B cell (primary cell): ENCODE measurements at regions not wholly inside any gene's neighbourhood (a gene's known extent, or its start where the extent isn't known, plus 50 kb on each side); places are given as distances from the start of the nearest gene placed in this dataset.

Source experiments
- ATAC-seq: fragments of 200-7000 bp; cut with Tn5 transposase; one replicate; pipeline ENCODE4 v1.10.0; 2021; ENCODE audit warnings: low read depth, mild to moderate bottlenecking, moderate number of reproducible peaks, moderate library complexity
- CTCF ChIA-PET: fragments of 350-600 bp; sonication (Branson Sonifier 250); formaldehyde crosslinking; loops from one replicate; lab custom pipeline; 2021; ENCODE audit warnings: antibody characterized with exemption, inconsistent platforms; lab: Charles Lee
- POLR2A ChIA-PET: fragments of 350-600 bp; sonication (Branson Sonifier 250); formaldehyde crosslinking; loops from one replicate; lab custom pipeline; 2021; ENCODE audit warnings: antibody characterized with exemption; lab: Charles Lee
- DNase-seq: peaks from one replicate; pipeline ENCODE4 v3.0.0; 2013
- H2AFZ ChIP-seq: 2 replicates; pipeline ENCODE4 v1.6.1; 2012; ENCODE audit warnings: mild to moderate bottlenecking, low read depth, low read length; ENCODE audit not compliant: insufficient read depth, poor library complexity, severe bottlenecking
- H3K27ac ChIP-seq, 2 donors: 1 replicate in 1 of 2; 2 replicates in 1 of 2; pipeline ENCODE4 v1.5.1; 2012 to 2013; ENCODE audit warnings: low read length in 2 of 2, mild to moderate bottlenecking in 2 of 2, moderate library complexity in 1 of 2
- H3K27me3 ChIP-seq, 4 experiments: fragments of 200-600 bp in 1 of 4; sonication (generic) in 1 of 4; replicated peaks in 1 of 4; 1 replicate in 2 of 4; 2 replicates in 2 of 4; pipeline versions ENCODE4 v1.6.1 to v1.7.0; 2013 to 2016; ENCODE audit warnings: low read length in 3 of 4, mild to moderate bottlenecking in 2 of 4, mixed read lengths in 1 of 4, moderate library complexity in 1 of 4; ENCODE audit not compliant: insufficient read depth in 4 of 4, control insufficient read depth in 3 of 4; ENCODE audit errors: control extremely low read depth in 1 of 4
- H3K36me3 ChIP-seq, 2 experiments: replicated peaks in 1 of 2; 1 replicate in 1 of 2; 2 replicates in 1 of 2; pipeline versions ENCODE4 v1.6.1 to v1.7.1; 2013; ENCODE audit warnings: low read length in 1 of 2; ENCODE audit not compliant: insufficient read depth in 2 of 2, control insufficient read depth in 1 of 2; ENCODE audit errors: control extremely low read depth in 1 of 2, extremely low read depth in 1 of 2
- H3K4me1 ChIP-seq, 2 donors: fragments of 200-600 bp in 1 of 2; sonication (generic) in 1 of 2; 1 replicate in 1 of 2; 2 replicates in 1 of 2; pipeline versions ENCODE4 v1.5.1 to v1.6.1; 2013 to 2017; ENCODE audit warnings: low read length in 2 of 2; ENCODE audit not compliant: control insufficient read depth in 2 of 2, insufficient read depth in 2 of 2
- H3K4me2 ChIP-seq: replicated peaks from 2 replicates; pipeline ENCODE3; 2012; ENCODE audit warnings: mild to moderate bottlenecking, low read depth, low read length; ENCODE audit not compliant: poor library complexity, severe bottlenecking
- H3K4me3 ChIP-seq, 5 experiments: fragments of 200-600 bp in 1 of 5; sonication (generic) in 1 of 5; 1 replicate in 3 of 5; 2 replicates in 2 of 5; pipeline versions ENCODE4 v1.5.1 to v1.7.0; 2011 to 2016; ENCODE audit warnings: low read length in 4 of 5, mild to moderate bottlenecking in 4 of 5, low read depth in 2 of 5, control low read depth in 1 of 5, moderate library complexity in 1 of 5; ENCODE audit not compliant: insufficient read depth in 1 of 5; ENCODE audit errors: control extremely low read depth in 1 of 5, extremely low read depth in 1 of 5
- H3K79me2 ChIP-seq: fragments of 200-600 bp; sonication (generic); one replicate; pipeline ENCODE4 v1.6.0; 2016; ENCODE audit warnings: low read length; ENCODE audit not compliant: control insufficient read depth, insufficient read depth
- H3K9ac ChIP-seq: fragments of 200-600 bp; sonication (generic); 2 replicates; pipeline ENCODE4 v1.6.1; 2017; ENCODE audit warnings: mild to moderate bottlenecking, low read length, moderate library complexity
- H3K9me3 ChIP-seq, 3 donors: one replicate each; pipeline versions ENCODE4 v1.6.1 to v1.7.1; 2013; ENCODE audit warnings: low read length in 2 of 3; ENCODE audit not compliant: control insufficient read depth in 2 of 3, insufficient read depth in 1 of 3; ENCODE audit errors: control extremely low read depth in 1 of 3
- H4K20me1 ChIP-seq: 2 replicates; pipeline ENCODE4 v1.6.0; 2012; ENCODE audit warnings: mild to moderate bottlenecking, low read length; ENCODE audit not compliant: insufficient read depth, control insufficient read depth, poor library complexity, severe bottlenecking
- H3K27ac Mint-ChIP-seq: one replicate; pipeline ENCODE4 v1.8.0; 2021; ENCODE audit warnings: mixed read lengths
- H3K27me3 Mint-ChIP-seq: one replicate; pipeline ENCODE4 v1.8.0; 2021; ENCODE audit warnings: mixed read lengths
- H3K4me1 Mint-ChIP-seq: one replicate; pipeline ENCODE4 v1.8.0; 2021; ENCODE audit warnings: mixed read lengths
- H3K4me3 Mint-ChIP-seq: one replicate; pipeline ENCODE4 v1.8.0; 2021; ENCODE audit warnings: mixed read lengths
- H3K9me3 Mint-ChIP-seq: one replicate; pipeline ENCODE4 v1.8.0; 2022; ENCODE audit warnings: mixed read lengths; ENCODE audit not compliant: insufficient read depth
- EZH2 ChIP-seq: IDR thresholded peaks from 2 replicates; pipeline ENCODE4 v1.6.1; 2012; ENCODE audit warnings: borderline replicate concordance, low read depth, mild to moderate bottlenecking, moderate library complexity, low read length; ENCODE audit not compliant: insufficient read depth, poor library complexity, severe bottlenecking
- WGBS: methylation state at CpG from one replicate; pipeline ENCODE4 v1.1.5; 2013; ENCODE audit warnings: missing lambda C conversion rate; ENCODE audit not compliant: insufficient coverage; 5-methylcytosine and 5-hydroxymethylcytosine counted together
- intact Hi-C: fragments of 100-400 bp; cut with micrococcal nuclease; formaldehyde crosslinking; loops from one replicate; pipeline ENCODE4 v1.10.0; 2022
- TF ChIP-seq, protein P1 (sequence below): fragments of 200-600 bp; IDR thresholded peaks from one replicate; pipeline ENCODE4 v1.8.0; 2022; ENCODE audit warnings: antibody characterized with exemption, mild to moderate bottlenecking

DNA sequence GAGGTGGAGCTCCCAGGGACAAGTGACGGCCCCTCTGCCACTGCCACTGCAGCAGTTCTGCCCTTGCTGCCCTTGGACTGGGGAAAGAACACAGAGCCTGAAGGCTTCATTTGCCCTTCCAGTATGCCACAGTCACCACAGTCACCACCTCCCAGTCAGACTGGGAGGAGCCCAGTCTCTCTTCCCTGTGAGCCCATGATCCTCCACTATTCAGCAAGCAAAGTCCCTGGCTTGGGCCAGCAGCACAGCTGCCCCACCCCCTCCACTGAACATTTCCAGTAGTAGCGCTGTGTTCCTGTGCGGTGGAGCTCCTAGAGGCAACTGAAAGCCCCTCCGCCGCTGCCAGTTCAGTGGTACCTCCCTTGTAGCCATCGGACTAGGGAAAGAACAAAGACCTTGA, 329.4 kb downstream of the MAN2A1 start:
- Mint-ChIP-seq H3K4me1 (no peaks in the 10 kb centered on the region), H3K27me3 (peaks cover 3% of the 10 kb centered on the region), H3K4me3 (no peak overlapping the region), H3K9me3 (no peaks in the 10 kb centered on the region), H3K27ac (no peak overlapping the region)
- H3K4me1 ChIP-seq: no peaks in the 10 kb centered on the region
- peaks cover 0 to 6% (median 0%) of the 10 kb centered on the region in 3 donors for H3K9me3 ChIP-seq
- no peaks in the 10 kb centered on the region for H4K20me1 ChIP-seq
- ChIA-PET POLR2A (no interaction called here), CTCF (no interaction called here)
- intact Hi-C loops: no loop called here
- no peak overlapping the region for H3K27ac ChIP-seq
- TF ChIP-seq EZH2: no peak
- TF ChIP-seq, protein P1, sequence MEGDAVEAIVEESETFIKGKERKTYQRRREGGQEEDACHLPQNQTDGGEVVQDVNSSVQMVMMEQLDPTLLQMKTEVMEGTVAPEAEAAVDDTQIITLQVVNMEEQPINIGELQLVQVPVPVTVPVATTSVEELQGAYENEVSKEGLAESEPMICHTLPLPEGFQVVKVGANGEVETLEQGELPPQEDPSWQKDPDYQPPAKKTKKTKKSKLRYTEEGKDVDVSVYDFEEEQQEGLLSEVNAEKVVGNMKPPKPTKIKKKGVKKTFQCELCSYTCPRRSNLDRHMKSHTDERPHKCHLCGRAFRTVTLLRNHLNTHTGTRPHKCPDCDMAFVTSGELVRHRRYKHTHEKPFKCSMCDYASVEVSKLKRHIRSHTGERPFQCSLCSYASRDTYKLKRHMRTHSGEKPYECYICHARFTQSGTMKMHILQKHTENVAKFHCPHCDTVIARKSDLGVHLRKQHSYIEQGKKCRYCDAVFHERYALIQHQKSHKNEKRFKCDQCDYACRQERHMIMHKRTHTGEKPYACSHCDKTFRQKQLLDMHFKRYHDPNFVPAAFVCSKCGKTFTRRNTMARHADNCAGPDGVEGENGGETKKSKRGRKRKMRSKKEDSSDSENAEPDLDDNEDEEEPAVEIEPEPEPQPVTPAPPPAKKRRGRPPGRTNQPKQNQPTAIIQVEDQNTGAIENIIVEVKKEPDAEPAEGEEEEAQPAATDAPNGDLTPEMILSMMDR: no peak
- H3K9ac ChIP-seq: no peak overlapping the region
- H3K27me3 ChIP-seq: no peaks in the 10 kb centered on the region
- ATAC-seq (no peak), DNase-seq (no peak)
- no peaks in the 10 kb centered on the region for H3K36me3 ChIP-seq
- 96% methylated on average over 6 of the region's 6 CpGs for WGBS
- no peak overlapping the region for H3K4me2 ChIP-seq
- no peaks in the 10 kb centered on the region for H3K79me2 ChIP-seq
- no peak overlapping the region for H2AFZ ChIP-seq
- no peak overlapping the region for H3K4me3 ChIP-seq

DNA sequence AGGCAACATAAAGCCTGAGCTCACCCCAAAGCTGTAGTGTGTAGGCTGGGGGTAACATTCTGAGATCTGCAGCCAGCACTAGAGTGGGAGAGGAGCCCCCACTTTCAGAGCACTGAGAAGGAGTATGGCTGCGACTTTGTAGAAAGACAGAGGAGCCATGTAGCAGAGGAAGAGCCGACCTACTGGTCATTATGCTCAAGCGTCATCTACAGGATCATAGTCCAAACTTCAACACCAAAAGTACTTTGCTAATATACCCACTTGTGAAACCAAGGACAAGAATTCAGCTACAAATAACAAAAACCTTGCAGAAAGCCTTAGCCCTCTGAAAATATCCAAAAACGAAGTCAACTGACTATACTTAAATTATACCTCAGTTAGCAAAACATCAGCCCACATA, 330.1 kb downstream of the MAN2A1 start:
- POLR2A ChIA-PET: no interaction called here
- CTCF ChIA-PET: interaction anchor here (0.7 kb wide), 1 partner anchor 36 kb away, joined by 4 read pairs; no protein-coding TSS in a partner anchor

More for the DNA sequence above, 330.1 kb downstream of the MAN2A1 start:
- Mint-ChIP-seq H3K4me3 (no peak overlapping the region), H3K9me3 (no peaks in the 10 kb centered on the region), H3K27ac (no peak overlapping the region), H3K4me1 (no peaks in the 10 kb centered on the region), H3K27me3 (peaks cover 3% of the 10 kb centered on the region)
- Histone ChIP-seq H3K9ac (no peak overlapping the region), H3K4me2 (no peak overlapping the region), H4K20me1 (no peaks in the 10 kb centered on the region), H2AFZ (no peak overlapping the region), H3K27ac (no peak overlapping the region), H3K9me3 (peaks cover 0 to 6% (median 0%) of the 10 kb centered on the region in 3 donors), H3K4me1 (no peaks in the 10 kb centered on the region), H3K4me3 (no peak overlapping the region), H3K27me3 (no peaks in the 10 kb centered on the region), H3K79me2 (no peaks in the 10 kb centered on the region), H3K36me3 (no peaks in the 10 kb centered on the region)
- WGBS: 96% methylated on average over 4 of the region's 4 CpGs
- TF ChIP-seq EZH2: no peak
- TF ChIP-seq, protein P1: no peak
- DNase-seq (no peak), ATAC-seq (no peak)
- intact Hi-C loops: no loop called here
